ENCODE measurements at regions not wholly inside any gene's neighbourhood (a gene's known extent, or its start where the extent isn't known, plus 50 kb on each side); places are given as distances from the start of the nearest gene placed in this dataset.
"Not testable (repeated sequence)": the region's sequence is repeated elsewhere in the genome, so short reads cannot be mapped to it uniquely, and the experiment has no call there.

- DNase-seq (ENCODE audit: low read depth, low spot score) = no peak
- H3K27ac ChIP-seq = peak overlapping the region; percentile 51
Observed at GRCh38 chr5:36458746-36459145, 147.7 kb upstream of the SLC1A3 start.

- H3K27ac ChIP-seq = peak overlapping the region; percentile 51
- no peak for DNase-seq (ENCODE audit: low read depth, low spot score)
Observed at GRCh38 chr5:36459176-36460135, 146.9 kb upstream of the SLC1A3 start.

- H3K27ac ChIP-seq = peak overlapping the region; percentile 53
- DNase-seq (ENCODE audit: low read depth, low spot score) = no peak
Observed at GRCh38 chr5:36462295-36463021, 143.9 kb upstream of the SLC1A3 start.

GRCh38 chr5:36475942-36476341 is 130.5 kb upstream of the SLC1A3 start:
- DNase-seq (ENCODE audit: low read depth, low spot score); H3K27ac ChIP-seq: not testable (repeated sequence)

- H3K27ac ChIP-seq = no peak overlapping the region
- DNase-seq (ENCODE audit: low read depth, low spot score) = no peak
Observed at GRCh38 chr5:36478646-36479317, 127.6 kb upstream of the SLC1A3 start.

- DNase-seq (ENCODE audit: low read depth, low spot score) = no peak
- no peak overlapping the region for H3K27ac ChIP-seq
Observed at GRCh38 chr5:36481454-36482120, 124.8 kb upstream of the SLC1A3 start.

- no peak for DNase-seq (ENCODE audit: low read depth, low spot score)
Observed at GRCh38 chr5:36482812-36483211, 123.6 kb upstream of the SLC1A3 start.

GRCh38 chr5:36489505-36489904 is 116.9 kb upstream of the SLC1A3 start:
- H3K27ac ChIP-seq = no peak overlapping the region
- DNase-seq (ENCODE audit: low read depth, low spot score) = no peak

More at GRCh38 chr5:36482812-36483211, 123.6 kb upstream of the SLC1A3 start:
- H3K27ac ChIP-seq = no peak overlapping the region

- no peak overlapping the region for H3K27ac ChIP-seq
- no peak for DNase-seq (ENCODE audit: low read depth, low spot score)
Observed at GRCh38 chr5:36491856-36492255, 114.5 kb upstream of the SLC1A3 start.

GRCh38 chr5:36492984-36493654 is 113.3 kb upstream of the SLC1A3 start:
- DNase-seq (ENCODE audit: low read depth, low spot score) = no peak
- peak overlapping the region; percentile 28 for H3K27ac ChIP-seq

- peak overlapping the region; percentile 28 for H3K27ac ChIP-seq
- no peak for DNase-seq (ENCODE audit: low read depth, low spot score)
Observed at GRCh38 chr5:36494028-36494427, 112.4 kb upstream of the SLC1A3 start.

- H3K27ac ChIP-seq = peak overlapping the region; percentile 28
- no peak for DNase-seq (ENCODE audit: low read depth, low spot score)
Observed at GRCh38 chr5:36494841-36495601, 111.4 kb upstream of the SLC1A3 start.

GRCh38 chr5:36495611-36496010 is 110.8 kb upstream of the SLC1A3 start:
- no peak for DNase-seq (ENCODE audit: low read depth, low spot score)
- H3K27ac ChIP-seq = no peak overlapping the region

- no peak overlapping the region for H3K27ac ChIP-seq
- DNase-seq (ENCODE audit: low read depth, low spot score) = no peak
Observed at GRCh38 chr5:36496471-36496870, 109.9 kb upstream of the SLC1A3 start.

GRCh38 chr5:36502608-36503007 is 103.8 kb upstream of the SLC1A3 start:
- peak overlapping the region; percentile 0 for H3K27ac ChIP-seq
- DNase-seq (ENCODE audit: low read depth, low spot score) = peak; percentile 31

- DNase-seq (ENCODE audit: low read depth, low spot score) = no peak
- no peak overlapping the region for H3K27ac ChIP-seq
Observed at GRCh38 chr5:36505021-36505420, 101.4 kb upstream of the SLC1A3 start.

GRCh38 chr5:36507332-36507952 is 99.0 kb upstream of the SLC1A3 start:
- no peak for DNase-seq (ENCODE audit: low read depth, low spot score)
- H3K27ac ChIP-seq = no peak overlapping the region

- not testable (repeated sequence) for H3K27ac ChIP-seq; DNase-seq (ENCODE audit: low read depth, low spot score)
Observed at GRCh38 chr5:36508331-36508730, 98.1 kb upstream of the SLC1A3 start.

Data from epithelial cell of prostate (primary cell).